ENCODE measurements at regions not wholly inside any gene's neighbourhood (a gene's known extent, or its start where the extent isn't known, plus 50 kb on each side); places are given as distances from the start of the nearest gene placed in this dataset.

DNA sequence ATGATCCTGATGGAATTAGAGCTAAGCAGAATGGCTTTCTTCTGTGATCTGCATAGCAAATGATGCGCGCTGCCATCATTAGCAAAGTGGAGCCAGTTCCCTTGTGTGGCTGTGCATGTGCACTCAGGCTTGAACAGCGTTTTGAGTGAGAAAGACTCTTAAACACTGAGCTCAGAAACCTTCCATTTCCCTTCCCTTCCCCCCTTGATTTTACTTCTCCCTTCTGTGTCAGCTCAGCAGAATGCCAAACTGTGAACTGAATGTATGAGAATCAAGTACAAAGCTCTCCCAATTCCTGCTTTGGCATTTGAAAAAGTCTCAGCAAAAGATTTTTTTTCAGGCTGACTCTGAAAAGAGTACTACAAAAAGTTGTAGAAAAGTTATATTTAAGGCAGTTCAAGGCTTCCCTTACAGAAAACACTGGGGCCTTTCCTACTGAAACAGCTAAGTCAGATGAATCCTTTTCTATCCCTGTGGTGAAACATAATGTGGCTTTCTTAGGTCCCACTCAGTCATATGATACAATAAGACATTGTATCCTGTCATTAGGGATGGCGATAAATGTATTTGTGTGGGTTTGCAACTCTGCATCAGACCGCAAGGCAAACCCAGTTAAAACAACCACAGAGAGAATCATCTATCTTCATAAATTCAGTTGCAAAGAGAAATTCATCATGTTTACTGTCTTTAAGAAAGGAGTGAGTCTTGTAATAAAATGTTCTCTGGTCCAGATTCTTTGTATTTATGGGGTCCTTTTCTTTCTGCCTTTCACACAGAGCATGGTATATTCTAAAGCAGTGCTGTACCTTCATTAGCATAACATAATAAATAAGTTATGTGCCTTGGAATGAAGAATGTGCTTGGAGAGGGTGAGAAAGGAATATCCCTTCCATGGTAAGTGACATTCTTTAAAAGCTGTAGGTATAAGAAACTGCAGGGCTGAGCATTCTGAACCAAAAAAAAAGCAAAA, 222.6 kb downstream of the CAAP1 start:
- TF ChIP-seq POLR2AphosphoS5 (IDR thresholded peaks at IDR 0.05) = no peak
- no peak for TF ChIP-seq POLR2A (IDR thresholded peaks at IDR 0.05)
- TF ChIP-seq, protein P1, sequence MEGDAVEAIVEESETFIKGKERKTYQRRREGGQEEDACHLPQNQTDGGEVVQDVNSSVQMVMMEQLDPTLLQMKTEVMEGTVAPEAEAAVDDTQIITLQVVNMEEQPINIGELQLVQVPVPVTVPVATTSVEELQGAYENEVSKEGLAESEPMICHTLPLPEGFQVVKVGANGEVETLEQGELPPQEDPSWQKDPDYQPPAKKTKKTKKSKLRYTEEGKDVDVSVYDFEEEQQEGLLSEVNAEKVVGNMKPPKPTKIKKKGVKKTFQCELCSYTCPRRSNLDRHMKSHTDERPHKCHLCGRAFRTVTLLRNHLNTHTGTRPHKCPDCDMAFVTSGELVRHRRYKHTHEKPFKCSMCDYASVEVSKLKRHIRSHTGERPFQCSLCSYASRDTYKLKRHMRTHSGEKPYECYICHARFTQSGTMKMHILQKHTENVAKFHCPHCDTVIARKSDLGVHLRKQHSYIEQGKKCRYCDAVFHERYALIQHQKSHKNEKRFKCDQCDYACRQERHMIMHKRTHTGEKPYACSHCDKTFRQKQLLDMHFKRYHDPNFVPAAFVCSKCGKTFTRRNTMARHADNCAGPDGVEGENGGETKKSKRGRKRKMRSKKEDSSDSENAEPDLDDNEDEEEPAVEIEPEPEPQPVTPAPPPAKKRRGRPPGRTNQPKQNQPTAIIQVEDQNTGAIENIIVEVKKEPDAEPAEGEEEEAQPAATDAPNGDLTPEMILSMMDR (IDR thresholded peaks at IDR 0.05) = no peak

Data from breast epithelium (tissue), 3 donors.